ENCODE measurements at regions not wholly inside any gene's neighbourhood (a gene's known extent, or its start where the extent isn't known, plus 50 kb on each side); places are given as distances from the start of the nearest gene placed in this dataset.

- H3K36me3 ChIP-seq (ENCODE audit: control insufficient read depth, insufficient read depth, low read length) = no peaks in the 10 kb centered on the region
- ChIA-PET POLR2A (no interaction called here), CTCF (interaction anchor here (0.7 to 1.3 kb wide), 2 partner anchors 22 to 1683 kb away, joined by 3 read pairs; no protein-coding TSS in a partner anchor)
- 0 out of 2 replicates have a peak, but pooled peaks cover 6% of the 10 kb centered on the region for H3K27me3 ChIP-seq (ENCODE audit: control insufficient read depth, insufficient read depth, low read length)
- TF ChIP-seq, protein P1, sequence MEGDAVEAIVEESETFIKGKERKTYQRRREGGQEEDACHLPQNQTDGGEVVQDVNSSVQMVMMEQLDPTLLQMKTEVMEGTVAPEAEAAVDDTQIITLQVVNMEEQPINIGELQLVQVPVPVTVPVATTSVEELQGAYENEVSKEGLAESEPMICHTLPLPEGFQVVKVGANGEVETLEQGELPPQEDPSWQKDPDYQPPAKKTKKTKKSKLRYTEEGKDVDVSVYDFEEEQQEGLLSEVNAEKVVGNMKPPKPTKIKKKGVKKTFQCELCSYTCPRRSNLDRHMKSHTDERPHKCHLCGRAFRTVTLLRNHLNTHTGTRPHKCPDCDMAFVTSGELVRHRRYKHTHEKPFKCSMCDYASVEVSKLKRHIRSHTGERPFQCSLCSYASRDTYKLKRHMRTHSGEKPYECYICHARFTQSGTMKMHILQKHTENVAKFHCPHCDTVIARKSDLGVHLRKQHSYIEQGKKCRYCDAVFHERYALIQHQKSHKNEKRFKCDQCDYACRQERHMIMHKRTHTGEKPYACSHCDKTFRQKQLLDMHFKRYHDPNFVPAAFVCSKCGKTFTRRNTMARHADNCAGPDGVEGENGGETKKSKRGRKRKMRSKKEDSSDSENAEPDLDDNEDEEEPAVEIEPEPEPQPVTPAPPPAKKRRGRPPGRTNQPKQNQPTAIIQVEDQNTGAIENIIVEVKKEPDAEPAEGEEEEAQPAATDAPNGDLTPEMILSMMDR (IDR thresholded peaks at IDR 0.05; ENCODE audit: insufficient read depth, low read depth, low read length) = no peak
- H3K4me3 ChIP-seq (ENCODE audit: low read depth, low read length) = no peak overlapping the region
- DNase-seq (ENCODE audit: low read depth) = no peak
Measured at GRCh38 chr13:33745370-33746324, 72.3 kb upstream of the RFC3 start.

DNA sequence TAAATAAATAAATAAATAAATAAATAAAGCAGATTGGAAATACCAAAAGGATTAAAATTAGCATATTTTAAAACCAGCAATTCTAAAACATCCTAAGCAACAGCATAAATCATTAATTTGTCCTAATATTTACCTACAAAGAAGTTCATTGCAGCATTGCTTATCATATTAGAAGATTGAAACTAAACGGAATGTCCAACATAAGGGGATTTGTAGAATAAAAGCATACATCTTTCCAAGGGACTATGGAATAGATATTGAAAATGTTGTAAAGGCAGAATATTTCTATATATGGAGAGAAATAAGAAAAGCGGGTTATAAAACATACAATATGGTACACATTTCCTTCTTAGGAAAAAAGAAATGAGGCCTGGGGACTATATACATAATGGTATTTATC is 71.1 kb upstream of the RFC3 start:
- ChIA-PET CTCF (interaction anchor here (0.8 kb wide), 1 partner anchor 355 kb away, joined by 3 read pairs; no protein-coding TSS in a partner anchor), POLR2A (no interaction called here)
- no peaks in the 10 kb centered on the region for H3K36me3 ChIP-seq (ENCODE audit: control insufficient read depth, insufficient read depth, low read length)
- H3K27me3 ChIP-seq (ENCODE audit: control insufficient read depth, insufficient read depth, low read length) = 0 out of 2 replicates have a peak, but pooled peaks cover 6% of the 10 kb centered on the region
- TF ChIP-seq, protein P1 (IDR thresholded peaks at IDR 0.05; ENCODE audit: insufficient read depth, low read depth, low read length) = no peak
- DNase-seq (ENCODE audit: low read depth) = no peak
- H3K4me3 ChIP-seq (ENCODE audit: low read depth, low read length) = no peak overlapping the region

DNA sequence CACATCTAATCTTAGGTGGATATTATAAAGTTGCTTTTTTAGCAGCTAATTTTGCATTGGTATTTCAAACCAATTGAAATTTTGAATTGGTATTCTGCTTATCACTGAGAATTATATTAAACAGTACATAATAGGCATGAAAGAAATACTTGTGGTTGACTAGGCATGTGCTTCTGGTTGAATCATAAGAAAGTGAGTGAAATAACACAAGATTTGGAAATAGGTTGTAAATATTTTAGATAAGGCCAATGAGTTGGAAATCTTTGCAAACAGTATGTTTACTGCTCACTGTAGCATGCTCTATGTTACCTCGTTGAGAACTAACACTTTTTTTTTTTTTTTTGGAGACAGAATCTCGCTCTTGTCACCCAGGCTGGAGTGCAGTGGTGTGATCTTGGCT is 66.8 kb upstream of the RFC3 start:
- H3K36me3 ChIP-seq (ENCODE audit: control insufficient read depth, insufficient read depth, low read length) = no peaks in the 10 kb centered on the region
- TF ChIP-seq, protein P1 (IDR thresholded peaks at IDR 0.05; ENCODE audit: insufficient read depth, low read depth, low read length) = no peak
- no peak for DNase-seq (ENCODE audit: low read depth)
- CTCF ChIA-PET = no interaction called here
- peaks cover 7% of the 10 kb centered on the region; the same call in 1 of the 2 replicates for H3K27me3 ChIP-seq (ENCODE audit: control insufficient read depth, insufficient read depth, low read length)
- no peak overlapping the region for H3K4me3 ChIP-seq (ENCODE audit: low read depth, low read length)
- POLR2A ChIA-PET = no interaction called here

DNA sequence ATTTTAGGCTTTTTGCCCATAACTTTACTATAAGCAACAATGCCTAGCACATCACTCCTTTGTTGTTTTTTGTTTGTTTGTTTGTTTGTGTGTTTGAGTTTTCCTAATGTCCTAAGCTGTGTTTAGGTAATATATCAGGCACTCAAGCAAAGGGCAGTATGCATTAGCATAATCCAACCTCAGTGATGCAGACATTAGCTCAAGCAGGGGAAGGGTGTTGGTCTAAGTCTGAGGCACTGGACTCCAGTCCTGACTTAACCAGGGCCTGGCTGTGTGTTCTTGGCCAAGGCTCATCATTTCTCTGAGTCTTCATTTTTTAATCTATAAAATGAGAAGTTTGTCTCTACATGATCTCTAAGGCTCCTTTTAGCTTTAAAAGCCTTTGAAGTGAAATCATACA is 65.9 kb upstream of the RFC3 start:
- CTCF ChIA-PET = interaction anchor here (1.2 to 1.4 kb wide), 2 partner anchors 10 to 28 kb away, joined by 3 read pairs; no protein-coding TSS in a partner anchor

GRCh38 chr13:33752597-33752996 is 65.4 kb upstream of the RFC3 start:
- Histone ChIP-seq H3K27me3 (ENCODE audit: control insufficient read depth, insufficient read depth, low read length) (peaks cover 7% of the 10 kb centered on the region; the same call in 1 of the 2 replicates), H3K36me3 (ENCODE audit: control insufficient read depth, insufficient read depth, low read length) (no peaks in the 10 kb centered on the region), H3K4me3 (ENCODE audit: low read depth, low read length) (no peak overlapping the region)
- ChIA-PET CTCF (interaction anchor here (1.2 to 1.6 kb wide), 3 partner anchors 10 to 28 kb away, joined by 3 to 4 read pairs (median 3); no protein-coding TSS in a partner anchor), POLR2A (no interaction called here)
- DNase-seq (ENCODE audit: low read depth) = no peak
- TF ChIP-seq, protein P1 (IDR thresholded peaks at IDR 0.05; ENCODE audit: insufficient read depth, low read depth, low read length) = no peak

More for the DNA sequence above, 65.9 kb upstream of the RFC3 start:
- Histone ChIP-seq H3K4me3 (ENCODE audit: low read depth, low read length) (no peak overlapping the region), H3K27me3 (ENCODE audit: control insufficient read depth, insufficient read depth, low read length) (peaks cover 7% of the 10 kb centered on the region; the same call in 1 of the 2 replicates), H3K36me3 (ENCODE audit: control insufficient read depth, insufficient read depth, low read length) (no peaks in the 10 kb centered on the region)
- TF ChIP-seq, protein P1 (IDR thresholded peaks at IDR 0.05; ENCODE audit: insufficient read depth, low read depth, low read length) = no peak
- POLR2A ChIA-PET = no interaction called here
- DNase-seq (ENCODE audit: low read depth) = no peak

Data from BJ (cell line).